Smooth muscle cell (in vitro differentiated cells): ENCODE measurements at regions not wholly inside any gene's neighbourhood (a gene's known extent, or its start where the extent isn't known, plus 50 kb on each side); places are given as distances from the start of the nearest gene placed in this dataset.

Experiments
- DNase-seq: peaks from one replicate; lab custom pipeline; 2025; ENCODE audit not compliant: unreplicated experiment; lab: John Stamatoyannopoulos, UW
- H2AFZ ChIP-seq: fragments of 200-600 bp; sonication (generic); 2 replicates; pipeline ENCODE4 v1.6.0; 2016; ENCODE audit warnings: antibody characterized with exemption, low read depth, mild to moderate bottlenecking
- H3F3A ChIP-seq: fragments of 200-600 bp; sonication (generic); 2 replicates; pipeline ENCODE4 v1.6.0; 2017; ENCODE audit warnings: antibody characterized with exemption, low read depth
- H3K27ac ChIP-seq: fragments of 200-600 bp; sonication (generic); 2 replicates; pipeline ENCODE4 v1.5.1; 2016; ENCODE audit warnings: low read depth, mild to moderate bottlenecking
- H3K27me3 ChIP-seq: fragments of 200-600 bp; sonication (generic); 2 replicates; pipeline ENCODE4 v1.6.1; 2016; ENCODE audit warnings: low read depth, mild to moderate bottlenecking
- H3K36me3 ChIP-seq: fragments of 200-600 bp; sonication (generic); 2 replicates; pipeline ENCODE4 v1.5.1; 2016; ENCODE audit warnings: low read depth
- H3K4me1 ChIP-seq: fragments of 200-600 bp; sonication (generic); 2 replicates; pipeline ENCODE4 v1.5.1; 2016; ENCODE audit warnings: low read depth
- H3K4me2 ChIP-seq: fragments of 200-600 bp; sonication (generic); 2 replicates; pipeline ENCODE4 v1.6.0; 2016; ENCODE audit warnings: mild to moderate bottlenecking
- H3K4me3 ChIP-seq: fragments of 200-600 bp; sonication (generic); 2 replicates; pipeline ENCODE4 v1.5.1; 2016; ENCODE audit warnings: mild to moderate bottlenecking
- H3K79me2 ChIP-seq: fragments of 200-600 bp; sonication (generic); 2 replicates; pipeline ENCODE4 v1.6.0; 2016; ENCODE audit warnings: low read depth, mild to moderate bottlenecking
- H3K9ac ChIP-seq: fragments of 200-600 bp; sonication (generic); 2 replicates; pipeline ENCODE4 v1.6.0; 2016; ENCODE audit warnings: low read depth
- H3K9me3 ChIP-seq: fragments of 200-600 bp; sonication (generic); replicated peaks from 2 replicates; pipeline ENCODE4 v1.5.1; 2016; ENCODE audit warnings: low read depth
- H4K20me1 ChIP-seq: fragments of 200-600 bp; sonication (generic); 2 replicates; pipeline ENCODE4 v1.6.0; 2016; ENCODE audit warnings: low read depth
- WGBS: methylation state at CpG from one replicate; pipeline ENCODE4 v1.1.7; 2016; ENCODE audit warnings: low lambda C conversion rate; 5-methylcytosine and 5-hydroxymethylcytosine counted together
- TF ChIP-seq, protein P1 (sequence below): fragments of 200-600 bp; sonication (generic); IDR thresholded peaks from 2 replicates; pipeline ENCODE4 v1.5.1; 2017; ENCODE audit warnings: borderline replicate concordance, mild to moderate bottlenecking, antibody characterized with exemption; ENCODE audit not compliant: insufficient read depth, poor library complexity, severe bottlenecking

DNA sequence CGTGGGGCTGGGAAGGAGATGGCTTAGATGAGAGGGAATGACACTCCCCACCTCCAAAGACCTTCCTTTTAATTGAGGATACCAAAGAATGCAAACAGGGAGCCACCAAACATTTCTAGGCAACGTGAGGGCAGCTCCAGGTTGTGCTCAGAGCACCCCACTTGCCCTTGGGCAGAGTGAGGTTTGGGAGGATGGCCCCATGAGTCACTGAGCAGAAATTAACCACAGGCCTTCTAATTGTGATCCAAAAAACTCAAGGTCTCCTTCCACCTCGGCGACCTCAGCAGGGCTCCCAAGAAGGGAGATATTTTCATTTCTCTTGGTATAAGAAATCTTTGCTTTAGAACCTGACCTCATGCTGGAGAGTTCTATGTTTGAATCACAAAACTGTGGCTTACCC is 305.0 kb upstream of the TPM1 start:
- Histone ChIP-seq H4K20me1 (no peaks in the 10 kb centered on the region), H3F3A (no peaks in the 10 kb centered on the region), H3K9ac (no peak overlapping the region), H3K4me3 (no peak overlapping the region), H3K36me3 (no peaks in the 10 kb centered on the region), H3K4me2 (no peak overlapping the region), H3K27me3 (no peaks in the 10 kb centered on the region), H3K79me2 (no peaks in the 10 kb centered on the region), H2AFZ (no peak overlapping the region), H3K4me1 (peaks cover 6% of the 10 kb centered on the region), H3K27ac (no peak overlapping the region), H3K9me3 (no peaks in the 10 kb centered on the region)
- TF ChIP-seq, protein P1, sequence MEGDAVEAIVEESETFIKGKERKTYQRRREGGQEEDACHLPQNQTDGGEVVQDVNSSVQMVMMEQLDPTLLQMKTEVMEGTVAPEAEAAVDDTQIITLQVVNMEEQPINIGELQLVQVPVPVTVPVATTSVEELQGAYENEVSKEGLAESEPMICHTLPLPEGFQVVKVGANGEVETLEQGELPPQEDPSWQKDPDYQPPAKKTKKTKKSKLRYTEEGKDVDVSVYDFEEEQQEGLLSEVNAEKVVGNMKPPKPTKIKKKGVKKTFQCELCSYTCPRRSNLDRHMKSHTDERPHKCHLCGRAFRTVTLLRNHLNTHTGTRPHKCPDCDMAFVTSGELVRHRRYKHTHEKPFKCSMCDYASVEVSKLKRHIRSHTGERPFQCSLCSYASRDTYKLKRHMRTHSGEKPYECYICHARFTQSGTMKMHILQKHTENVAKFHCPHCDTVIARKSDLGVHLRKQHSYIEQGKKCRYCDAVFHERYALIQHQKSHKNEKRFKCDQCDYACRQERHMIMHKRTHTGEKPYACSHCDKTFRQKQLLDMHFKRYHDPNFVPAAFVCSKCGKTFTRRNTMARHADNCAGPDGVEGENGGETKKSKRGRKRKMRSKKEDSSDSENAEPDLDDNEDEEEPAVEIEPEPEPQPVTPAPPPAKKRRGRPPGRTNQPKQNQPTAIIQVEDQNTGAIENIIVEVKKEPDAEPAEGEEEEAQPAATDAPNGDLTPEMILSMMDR = no peak
- DNase-seq = no peak
- WGBS = 87% methylated on average over 4 of the region's 4 CpGs

DNA sequence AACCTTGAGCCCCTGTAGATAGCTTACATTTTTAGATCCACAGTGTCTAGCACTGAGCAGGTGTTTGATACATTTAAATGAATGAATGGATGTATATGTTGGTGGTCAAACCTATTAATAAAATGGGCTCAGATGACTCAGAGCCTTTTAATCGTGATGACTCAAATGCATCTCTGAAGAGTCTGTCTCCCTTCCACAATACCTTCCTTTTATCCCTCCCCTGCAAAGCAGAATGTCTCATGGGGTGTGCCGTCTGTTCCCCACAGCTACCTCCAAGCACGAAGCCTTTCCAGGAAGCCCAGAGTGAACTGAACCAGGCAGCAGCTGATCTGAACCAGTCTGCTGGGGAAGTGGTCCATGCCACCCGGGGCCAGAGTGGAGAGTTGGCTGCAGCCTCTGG is 303.5 kb upstream of the TPM1 start:
- no peak overlapping the region for H3K4me2 ChIP-seq
- no peaks in the 10 kb centered on the region for H3K36me3 ChIP-seq
- H4K20me1 ChIP-seq = no peaks in the 10 kb centered on the region
- WGBS = 67% methylated on average over 4 of the region's 4 CpGs
- H3K79me2 ChIP-seq = no peaks in the 10 kb centered on the region
- H3K9me3 ChIP-seq = no peaks in the 10 kb centered on the region
- H3K4me3 ChIP-seq = no peak overlapping the region
- H3K27me3 ChIP-seq = no peaks in the 10 kb centered on the region
- no peak overlapping the region for H2AFZ ChIP-seq
- TF ChIP-seq, protein P1 = no peak
- peaks cover 10% of the 10 kb centered on the region for H3K4me1 ChIP-seq
- no peaks in the 10 kb centered on the region for H3F3A ChIP-seq
- no peak overlapping the region for H3K9ac ChIP-seq
- peak overlapping the region; percentile 73 for H3K27ac ChIP-seq
- no peak for DNase-seq

DNA sequence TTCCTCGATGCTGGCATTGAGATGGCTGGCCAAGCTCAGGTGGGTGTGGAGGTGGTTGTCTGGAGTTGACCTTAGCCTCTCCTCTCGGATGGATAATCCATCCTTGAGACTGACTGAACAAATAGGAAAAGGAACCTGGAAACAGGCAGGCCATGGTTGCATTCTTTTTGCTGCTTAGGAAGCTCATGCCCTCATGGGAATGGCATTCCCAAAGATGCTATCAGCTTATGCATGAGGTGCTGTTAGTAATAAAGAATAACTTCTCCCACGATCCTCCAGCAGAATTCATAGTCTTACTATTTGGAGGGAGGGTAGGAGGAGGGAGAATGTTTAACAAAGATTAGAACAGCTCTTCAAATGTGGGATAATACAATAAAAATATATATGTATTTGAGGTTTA is 303.0 kb upstream of the TPM1 start:
- H3K4me3 ChIP-seq = no peak overlapping the region
- H3K27me3 ChIP-seq = no peaks in the 10 kb centered on the region
- H4K20me1 ChIP-seq = no peaks in the 10 kb centered on the region
- TF ChIP-seq, protein P1 = no peak
- peak overlapping the region; percentile 73 for H3K27ac ChIP-seq
- no peak overlapping the region for H2AFZ ChIP-seq
- H3K4me1 ChIP-seq = peaks cover 10% of the 10 kb centered on the region
- H3K79me2 ChIP-seq = no peaks in the 10 kb centered on the region
- WGBS = 61% methylated on average over 3 of the region's 3 CpGs
- H3K9ac ChIP-seq = no peak overlapping the region
- no peaks in the 10 kb centered on the region for H3K36me3 ChIP-seq
- no peak for DNase-seq
- H3F3A ChIP-seq = no peaks in the 10 kb centered on the region
- H3K4me2 ChIP-seq = no peak overlapping the region
- H3K9me3 ChIP-seq = no peaks in the 10 kb centered on the region

DNA sequence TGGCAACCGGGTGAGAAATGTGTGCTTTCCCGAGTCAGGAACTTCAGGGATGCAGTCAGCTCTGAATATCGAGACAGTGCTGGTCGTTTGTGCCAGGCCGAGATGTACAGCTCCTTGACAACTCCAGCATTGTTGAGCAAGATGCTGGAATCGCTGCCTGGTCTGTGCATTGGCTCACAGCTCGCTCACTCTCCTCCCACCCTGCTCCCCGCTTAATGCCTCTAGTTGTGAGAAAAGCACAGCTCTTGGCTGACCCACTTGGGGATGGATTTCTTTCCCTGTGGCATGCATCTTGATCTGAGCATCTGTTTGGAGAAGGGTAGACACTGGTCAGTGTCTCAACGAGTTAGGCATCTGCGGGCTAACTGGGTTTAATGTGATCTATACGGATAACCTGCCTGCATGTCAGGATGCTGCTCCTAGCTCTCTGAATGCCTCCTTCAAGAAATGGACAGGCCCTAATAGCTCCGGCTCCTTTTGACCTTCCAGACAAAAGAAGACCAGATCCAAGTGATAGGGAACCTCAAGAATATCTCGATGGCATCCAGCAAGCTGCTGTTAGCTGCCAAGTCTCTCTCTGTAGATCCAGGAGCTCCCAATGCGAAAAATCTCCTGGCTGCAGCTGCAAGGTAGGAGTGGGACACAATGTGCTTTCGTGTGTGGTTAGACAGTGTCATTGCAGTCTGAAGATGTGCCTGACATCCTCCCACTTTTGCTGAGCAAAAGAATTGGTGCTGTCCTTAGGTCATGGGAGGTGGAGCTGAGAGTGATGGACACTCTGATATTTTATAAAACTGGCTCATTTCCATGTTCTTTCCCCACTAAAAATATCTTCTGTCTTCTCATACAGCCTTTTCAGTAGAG is 302.2 kb upstream of the TPM1 start:
- no peak overlapping the region for H3K4me2 ChIP-seq
- peaks cover 10% of the 10 kb centered on the region for H3K4me1 ChIP-seq
- H3K27ac ChIP-seq = peak overlapping the region; percentile 73
- no peaks in the 10 kb centered on the region for H3F3A ChIP-seq
- H3K79me2 ChIP-seq = no peaks in the 10 kb centered on the region
- no peak for DNase-seq
- H3K9ac ChIP-seq = no peak overlapping the region
- H3K27me3 ChIP-seq = no peaks in the 10 kb centered on the region
- H3K4me3 ChIP-seq = no peak overlapping the region
- no peak overlapping the region for H2AFZ ChIP-seq
- no peaks in the 10 kb centered on the region for H3K9me3 ChIP-seq
- H3K36me3 ChIP-seq = no peaks in the 10 kb centered on the region
- H4K20me1 ChIP-seq = no peaks in the 10 kb centered on the region
- WGBS = 75% methylated on average over 15 of the region's 15 CpGs
- TF ChIP-seq, protein P1 = no peak
